ENCODE measurements at regions not wholly inside any gene's neighbourhood (a gene's known extent, or its start where the extent isn't known, plus 50 kb on each side); places are given as distances from the start of the nearest gene placed in this dataset.
A peak's percentile ranks its signal among the peaks of the same experiment; 100 is the strongest.

DNA sequence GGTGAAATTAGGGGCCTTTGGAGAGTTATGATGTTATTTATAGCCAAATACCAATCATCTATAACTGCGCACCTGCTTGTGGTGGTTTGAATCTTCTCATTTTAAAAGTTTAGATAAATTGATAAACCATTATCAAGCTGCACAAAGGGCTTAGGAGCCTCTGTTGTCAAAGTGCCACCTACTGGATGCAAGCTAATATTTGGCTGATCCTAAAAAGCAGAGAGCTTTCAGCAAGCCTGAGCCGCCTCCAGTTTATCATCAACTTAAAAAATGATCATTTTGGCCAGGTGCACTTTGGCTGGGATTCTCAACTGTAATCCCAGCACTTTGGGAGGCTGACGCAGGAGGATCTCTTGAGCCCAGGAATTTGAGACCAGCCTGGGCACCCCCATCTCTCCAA lies 58.5 kb upstream of the ATXN1 start:
- Histone ChIP-seq H3K36me3 (no peaks in the 10 kb centered on the region), H3K4me3 (no peak overlapping the region), H3K9me3 (no peaks in the 10 kb centered on the region), H3K4me1 (replicated peaks) (no peaks in the 10 kb centered on the region), H3K27me3 (replicated peaks; ENCODE audit: insufficient read depth) (no peaks in the 10 kb centered on the region), H3K27ac (no peak overlapping the region)
- DNase-seq (ENCODE audit: low spot score), result no peak
- 80% methylated on average over 3 of the region's 3 CpGs for WGBS
- intact Hi-C loops (cut with DNase I), result no loop called here
- TF ChIP-seq CTCF (IDR thresholded peaks at IDR 0.05) (peak in 2 of 4 experiments; percentile 17 to 26), POLR2A (IDR thresholded peaks at IDR 0.05) (no peak)

DNA sequence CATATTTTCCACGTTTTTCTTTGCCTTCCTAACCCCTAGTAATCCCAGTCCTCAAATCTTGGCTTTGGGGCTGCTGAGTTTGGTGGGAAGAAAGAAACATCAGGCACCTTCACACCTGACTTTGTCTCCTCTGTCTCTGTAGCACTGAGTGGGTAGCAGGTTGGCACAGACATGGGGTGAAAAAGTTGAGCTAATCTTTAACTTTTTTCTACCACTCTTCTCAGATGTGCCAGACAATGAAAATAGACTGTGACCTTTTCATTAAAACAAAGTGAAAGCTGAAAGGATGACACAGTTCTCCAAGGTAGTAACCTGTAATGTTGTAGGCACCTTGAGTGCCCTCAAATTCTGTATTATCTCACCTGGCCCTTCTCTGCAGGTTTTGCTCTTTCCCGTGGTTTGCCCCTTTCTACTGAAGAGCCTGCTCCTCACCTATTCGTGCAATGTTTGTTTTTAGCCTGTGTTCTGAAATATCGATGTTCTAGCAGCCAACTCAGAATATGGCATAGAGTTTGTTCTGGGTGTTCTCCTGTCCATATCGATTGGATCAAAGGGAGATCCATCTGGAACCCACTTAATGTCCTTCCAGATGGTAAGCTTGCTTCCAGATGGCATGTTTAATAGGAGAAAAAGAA lies 57.8 kb upstream of the ATXN1 start:
- Histone ChIP-seq H3K9me3 (no peaks in the 10 kb centered on the region), H3K27ac (no peak overlapping the region), H3K27me3 (replicated peaks; ENCODE audit: insufficient read depth) (no peaks in the 10 kb centered on the region), H3K4me1 (replicated peaks) (no peaks in the 10 kb centered on the region), H3K4me3 (no peak overlapping the region), H3K36me3 (no peaks in the 10 kb centered on the region)
- no peak for DNase-seq (ENCODE audit: low spot score)
- intact Hi-C loops (cut with DNase I), result no loop called here
- TF ChIP-seq POLR2A (IDR thresholded peaks at IDR 0.05), result no peak
- TF ChIP-seq POLR2AphosphoS5 (IDR thresholded peaks at IDR 0.05), result no peak
- no peak for TF ChIP-seq CTCF (IDR thresholded peaks at IDR 0.05)
- 59% methylated on average over 5 of the region's 5 CpGs for WGBS

DNA sequence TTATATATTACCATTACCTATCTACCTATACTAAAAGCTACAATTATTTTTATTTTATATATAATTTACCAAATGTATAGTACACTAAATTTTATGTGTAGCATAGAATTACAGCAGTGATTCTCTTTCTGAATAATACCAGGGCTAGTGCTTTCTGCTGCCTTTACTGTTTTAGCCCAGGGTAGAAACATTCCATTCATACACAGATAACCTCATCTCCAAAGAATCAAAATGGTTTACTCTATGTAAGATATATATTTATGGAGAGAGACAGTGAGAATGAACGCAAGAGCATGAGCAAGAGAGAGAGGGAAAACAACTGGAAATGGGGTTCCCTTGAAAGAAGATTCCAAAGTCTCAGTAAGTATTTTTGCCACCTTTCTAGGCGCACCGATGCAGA lies 56.3 kb upstream of the ATXN1 start:
- intact Hi-C loops (cut with DNase I), result no loop called here
- WGBS, result 94% methylated on average over 3 of the region's 3 CpGs
- Histone ChIP-seq H3K36me3 (no peaks in the 10 kb centered on the region), H3K9me3 (no peaks in the 10 kb centered on the region), H3K4me3 (no peak overlapping the region), H3K27me3 (replicated peaks; ENCODE audit: insufficient read depth) (no peaks in the 10 kb centered on the region), H3K4me1 (replicated peaks) (no peaks in the 10 kb centered on the region), H3K27ac (no peak overlapping the region)
- DNase-seq (ENCODE audit: low spot score), result no peak
- TF ChIP-seq CTCF (IDR thresholded peaks at IDR 0.05), result no peak
- no peak for TF ChIP-seq POLR2AphosphoS5 (IDR thresholded peaks at IDR 0.05)
- no peak for TF ChIP-seq POLR2A (IDR thresholded peaks at IDR 0.05)

DNA sequence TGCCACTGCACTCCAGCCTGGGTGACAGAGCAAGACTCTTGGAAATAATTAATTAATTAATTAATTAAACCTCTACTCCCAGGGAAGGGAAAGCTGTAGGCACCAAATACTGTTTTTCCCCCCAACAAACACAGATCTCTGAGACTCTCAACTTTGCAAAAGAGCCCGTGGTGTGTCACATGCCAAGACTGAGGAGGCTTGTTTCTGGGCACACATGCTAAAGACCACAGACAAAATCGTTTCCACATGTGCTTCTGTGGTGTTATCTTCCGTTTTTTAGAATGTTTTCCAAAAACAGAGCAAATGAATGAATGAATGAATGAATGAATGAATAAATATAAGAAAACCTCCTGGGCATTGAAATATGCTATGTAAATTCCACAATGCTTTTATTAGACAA lies 55.6 kb upstream of the ATXN1 start:
- WGBS, result 61% methylated on average over 3 of the region's 3 CpGs
- DNase-seq (ENCODE audit: low spot score), result no peak
- TF ChIP-seq POLR2AphosphoS5 (IDR thresholded peaks at IDR 0.05) (no peak), POLR2A (IDR thresholded peaks at IDR 0.05) (no peak), CTCF (IDR thresholded peaks at IDR 0.05) (no peak)
- H3K27ac ChIP-seq, result no peak overlapping the region
- H3K4me1 ChIP-seq (replicated peaks), result no peaks in the 10 kb centered on the region
- intact Hi-C loops (cut with DNase I), result no loop called here
- H3K27me3 ChIP-seq (replicated peaks; ENCODE audit: insufficient read depth), result no peaks in the 10 kb centered on the region
- no peaks in the 10 kb centered on the region for H3K9me3 ChIP-seq
- H3K4me3 ChIP-seq, result no peak overlapping the region
- H3K36me3 ChIP-seq, result no peaks in the 10 kb centered on the region

- no peaks in the 10 kb centered on the region for H3K4me1 ChIP-seq (replicated peaks)
- no peak for TF ChIP-seq POLR2AphosphoS5 (IDR thresholded peaks at IDR 0.05)
- TF ChIP-seq CTCF (IDR thresholded peaks at IDR 0.05), result no peak
- no peak for TF ChIP-seq POLR2A (IDR thresholded peaks at IDR 0.05)
Measured at GRCh38 chr6:16812993-16813392, 51.7 kb upstream of the ATXN1 start.

More at GRCh38 chr6:16812993-16813392, 51.7 kb upstream of the ATXN1 start:
- Histone ChIP-seq H3K9me3 (no peaks in the 10 kb centered on the region), H3K36me3 (no peaks in the 10 kb centered on the region), H3K27me3 (replicated peaks; ENCODE audit: insufficient read depth) (no peaks in the 10 kb centered on the region), H3K4me3 (no peak overlapping the region), H3K27ac (no peak overlapping the region)
- DNase-seq (ENCODE audit: low spot score), result no peak
- WGBS, result 98% methylated on average over 2 of the region's 2 CpGs
- intact Hi-C loops (cut with DNase I), result no loop called here

All from prostate gland (tissue), 2 donors.